ENCODE measurements at regions not wholly inside any gene's neighbourhood (a gene's known extent, or its start where the extent isn't known, plus 50 kb on each side); places are given as distances from the start of the nearest gene placed in this dataset.

DNA sequence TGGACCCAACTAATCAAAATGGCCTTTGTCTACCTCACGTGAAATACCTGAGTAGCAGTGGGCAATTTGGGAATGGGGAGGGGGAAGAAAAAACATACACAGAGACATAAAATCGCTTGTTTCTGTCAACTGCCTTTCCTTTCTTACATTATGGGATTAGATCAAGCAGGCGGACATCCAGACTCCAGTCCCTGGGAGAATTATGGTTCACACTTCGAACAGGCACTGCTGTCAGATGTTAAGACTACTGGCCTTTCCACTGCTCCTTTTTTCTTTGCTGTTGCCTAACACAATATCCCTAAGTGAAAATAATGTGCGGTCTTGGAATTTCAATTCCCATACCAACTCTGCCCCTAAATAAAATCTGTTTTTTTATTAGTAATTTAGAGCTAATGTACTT is 1719.7 kb upstream of the SLC10A2 start:
- intact Hi-C loops (cut with DNase I) = no loop called here
- TF ChIP-seq POLR2AphosphoS5 (IDR thresholded peaks at IDR 0.05) = no peak
- no peak for TF ChIP-seq EP300 (IDR thresholded peaks at IDR 0.05)
- TF ChIP-seq POLR2A (IDR thresholded peaks at IDR 0.05; ENCODE audit: low read depth) = no peak
- no peak for TF ChIP-seq CTCF (IDR thresholded peaks at IDR 0.05)
- Histone ChIP-seq H3K36me3 (no peaks in the 10 kb centered on the region), H3K27me3 (no peaks in the 10 kb centered on the region), H3K4me1 (no peaks in the 10 kb centered on the region), H3K9me3 (no peaks in the 10 kb centered on the region), H3K4me3 (no peak overlapping the region), H3K27ac (replicated peaks in 1 of 4) (no peak overlapping the region)
- 64% methylated on average over 5 of the region's 5 CpGs for WGBS
- no peak for DNase-seq (ENCODE audit: extremely low spot score)

GRCh38 chr13:104784891-104785290 is 1718.7 kb upstream of the SLC10A2 start:
- Histone ChIP-seq H3K27ac (replicated peaks in 1 of 4) (no peak overlapping the region), H3K4me3 (no peak overlapping the region), H3K9me3 (no peaks in the 10 kb centered on the region), H3K4me1 (no peaks in the 10 kb centered on the region), H3K27me3 (no peaks in the 10 kb centered on the region), H3K36me3 (no peaks in the 10 kb centered on the region)
- DNase-seq (ENCODE audit: extremely low spot score) = no peak
- intact Hi-C loops (cut with DNase I) = no loop called here
- no peak for TF ChIP-seq CTCF (IDR thresholded peaks at IDR 0.05)
- TF ChIP-seq EP300 (IDR thresholded peaks at IDR 0.05) = no peak
- TF ChIP-seq POLR2AphosphoS5 (IDR thresholded peaks at IDR 0.05) = no peak
- no peak for TF ChIP-seq POLR2A (IDR thresholded peaks at IDR 0.05; ENCODE audit: low read depth)

DNA sequence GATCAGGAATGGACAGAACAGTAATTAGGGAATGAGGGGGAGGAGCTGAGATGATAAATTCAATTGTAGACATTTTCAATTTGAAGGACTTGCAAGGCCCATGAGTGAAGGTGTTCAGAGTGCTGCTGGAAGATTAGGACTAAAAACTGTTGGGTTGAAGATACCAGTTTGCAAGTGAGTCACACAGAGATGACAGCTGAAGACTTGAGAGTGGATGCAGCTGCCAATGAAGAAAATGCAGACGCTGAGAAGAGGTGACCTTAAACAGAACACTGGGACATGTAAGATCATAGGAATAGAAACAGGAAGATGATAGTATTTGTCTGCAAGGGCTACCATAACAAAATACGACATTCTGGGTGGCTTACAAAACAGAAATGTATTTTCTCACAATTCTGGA is 1716.5 kb upstream of the SLC10A2 start:
- 61% methylated on average over 2 of the region's 2 CpGs for WGBS

GRCh38 chr13:104779311-104779993 is 1713.2 kb upstream of the SLC10A2 start:
- TF ChIP-seq EP300 (IDR thresholded peaks at IDR 0.05) (no peak), POLR2A (IDR thresholded peaks at IDR 0.05; ENCODE audit: low read depth) (no peak), CTCF (IDR thresholded peaks at IDR 0.05) (no peak), POLR2AphosphoS5 (IDR thresholded peaks at IDR 0.05) (no peak)
- no peaks in the 10 kb centered on the region for H3K36me3 ChIP-seq
- H3K4me1 ChIP-seq = no peaks in the 10 kb centered on the region
- 59% methylated on average over 4 of the region's 4 CpGs for WGBS
- no peak for DNase-seq (ENCODE audit: extremely low spot score)
- no peaks in the 10 kb centered on the region for H3K9me3 ChIP-seq
- intact Hi-C loops (cut with DNase I) = loop anchor here (10.0 kb wide), 1 partner anchor 1765 kb away; no protein-coding TSS in a partner anchor
- no peak overlapping the region for H3K4me3 ChIP-seq
- no peaks in the 10 kb centered on the region for H3K27me3 ChIP-seq
- H3K27ac ChIP-seq (replicated peaks in 1 of 4) = no peak overlapping the region

More for the DNA sequence above, 1716.5 kb upstream of the SLC10A2 start:
- no peak for DNase-seq (ENCODE audit: extremely low spot score)
- no peaks in the 10 kb centered on the region for H3K4me1 ChIP-seq
- no peak overlapping the region for H3K4me3 ChIP-seq
- intact Hi-C loops (cut with DNase I) = no loop called here
- H3K27me3 ChIP-seq = no peaks in the 10 kb centered on the region
- H3K36me3 ChIP-seq = no peaks in the 10 kb centered on the region
- no peak overlapping the region for H3K27ac ChIP-seq (replicated peaks in 1 of 4)
- TF ChIP-seq EP300 (IDR thresholded peaks at IDR 0.05) (no peak), POLR2AphosphoS5 (IDR thresholded peaks at IDR 0.05) (no peak), POLR2A (IDR thresholded peaks at IDR 0.05; ENCODE audit: low read depth) (no peak), CTCF (IDR thresholded peaks at IDR 0.05) (no peak)
- no peaks in the 10 kb centered on the region for H3K9me3 ChIP-seq

DNA sequence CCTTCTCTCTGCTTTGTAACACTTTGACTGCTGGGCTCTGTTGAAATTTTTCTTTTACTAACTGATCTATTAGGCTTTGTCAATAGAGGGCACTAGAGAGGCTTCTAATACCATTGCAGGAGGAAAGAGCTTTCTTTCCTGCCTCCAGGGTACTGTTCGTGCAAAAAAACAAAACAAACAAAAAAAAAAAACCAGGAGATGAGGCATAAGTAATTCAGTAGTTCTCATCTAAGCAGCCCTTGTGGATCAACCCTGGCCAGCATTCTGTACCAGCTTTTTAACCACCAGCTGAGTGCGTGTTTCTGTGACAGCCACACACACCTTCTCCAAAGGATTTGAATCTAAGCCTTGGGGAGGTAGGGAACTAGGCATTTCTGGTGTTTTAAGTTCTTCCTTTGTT is 1707.6 kb upstream of the SLC10A2 start:
- no peaks in the 10 kb centered on the region for H3K4me1 ChIP-seq
- no peak overlapping the region for H3K4me3 ChIP-seq
- H3K27ac ChIP-seq (replicated peaks in 1 of 4) = no peak overlapping the region
- H3K36me3 ChIP-seq = no peaks in the 10 kb centered on the region
- no peak for DNase-seq (ENCODE audit: extremely low spot score)
- no peaks in the 10 kb centered on the region for H3K9me3 ChIP-seq
- WGBS = 50% methylated on average over 2 of the region's 2 CpGs
- TF ChIP-seq EP300 (IDR thresholded peaks at IDR 0.05) = no peak
- peak in 2 of 3 experiments; percentile 38 to 53 for TF ChIP-seq CTCF (IDR thresholded peaks at IDR 0.05)
- intact Hi-C loops (cut with DNase I) = loop anchor here (10.0 kb wide), 1 partner anchor 1771 kb away; no protein-coding TSS in a partner anchor
- no peaks in the 10 kb centered on the region for H3K27me3 ChIP-seq

Measured in esophagus muscularis mucosa (tissue), 4 donors.